Neural cell (in vitro differentiated cells): ENCODE measurements at regions not wholly inside any gene's neighbourhood (a gene's known extent, or its start where the extent isn't known, plus 50 kb on each side); places are given as distances from the start of the nearest gene placed in this dataset.

Source experiments
- EP300 ChIP-seq: fragments of 450-650 bp; conservative IDR thresholded peaks from 2 replicates; pipeline ENCODE4 v1.6.1; 2014; ENCODE audit warnings: antibody characterized with exemption, mild to moderate bottlenecking, moderate library complexity; ENCODE audit not compliant: poor library complexity, severe bottlenecking
- EZH2 ChIP-seq: fragments of 200-600, 300-800 bp; shearing (Covaris generic), sonication (generic); IDR thresholded peaks from 2 replicates; pipeline ENCODE4 v1.6.1; 2014; ENCODE audit warnings: antibody characterized with exemption, low read length, borderline replicate concordance, mild to moderate bottlenecking; ENCODE audit not compliant: insufficient read depth, poor library complexity, severe bottlenecking
- POLR2AphosphoS5 ChIP-seq: IDR thresholded peaks from 2 replicates; pipeline ENCODE4 v1.6.1; 2012
- TF ChIP-seq, protein P1 (sequence below): fragments of 450-650 bp; IDR thresholded peaks from 2 replicates; pipeline ENCODE4 v1.5.1; 2014; ENCODE audit warnings: antibody characterized with exemption, mild to moderate bottlenecking, moderate library complexity; ENCODE audit not compliant: poor library complexity, severe bottlenecking

DNA sequence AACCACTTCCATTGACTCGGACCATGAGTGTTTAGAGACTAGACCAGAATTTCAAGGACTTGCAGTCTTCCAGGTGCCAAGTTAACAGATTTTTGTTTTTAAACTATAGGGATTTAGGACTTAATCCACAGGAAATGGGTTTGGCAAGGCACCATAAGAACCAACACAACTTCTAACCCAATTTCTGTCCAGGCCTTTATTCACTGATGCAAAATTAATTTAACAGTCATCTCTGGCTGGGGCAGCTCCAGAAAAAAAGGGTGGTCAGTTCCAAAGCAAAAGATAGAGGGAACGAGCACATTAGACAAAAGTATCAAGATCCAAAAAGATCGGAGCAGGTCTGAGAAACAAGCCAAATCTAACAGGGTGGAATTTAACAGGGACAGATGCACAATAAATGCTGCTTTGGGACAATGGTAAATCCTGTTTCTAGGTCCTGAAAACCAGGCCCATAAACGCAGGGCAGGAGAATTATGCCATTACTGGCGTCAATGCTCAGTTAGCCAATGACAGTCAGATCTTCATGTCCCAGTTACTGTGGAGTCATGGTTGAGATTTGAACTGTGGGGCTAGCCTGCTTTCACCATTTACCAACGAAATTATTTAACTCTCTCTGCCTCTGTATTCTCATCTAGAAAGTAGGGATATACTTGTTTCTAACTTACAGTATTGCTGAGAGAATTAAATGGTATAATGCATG, 590.8 kb upstream of the BRINP1 start:
- TF ChIP-seq, protein P1, sequence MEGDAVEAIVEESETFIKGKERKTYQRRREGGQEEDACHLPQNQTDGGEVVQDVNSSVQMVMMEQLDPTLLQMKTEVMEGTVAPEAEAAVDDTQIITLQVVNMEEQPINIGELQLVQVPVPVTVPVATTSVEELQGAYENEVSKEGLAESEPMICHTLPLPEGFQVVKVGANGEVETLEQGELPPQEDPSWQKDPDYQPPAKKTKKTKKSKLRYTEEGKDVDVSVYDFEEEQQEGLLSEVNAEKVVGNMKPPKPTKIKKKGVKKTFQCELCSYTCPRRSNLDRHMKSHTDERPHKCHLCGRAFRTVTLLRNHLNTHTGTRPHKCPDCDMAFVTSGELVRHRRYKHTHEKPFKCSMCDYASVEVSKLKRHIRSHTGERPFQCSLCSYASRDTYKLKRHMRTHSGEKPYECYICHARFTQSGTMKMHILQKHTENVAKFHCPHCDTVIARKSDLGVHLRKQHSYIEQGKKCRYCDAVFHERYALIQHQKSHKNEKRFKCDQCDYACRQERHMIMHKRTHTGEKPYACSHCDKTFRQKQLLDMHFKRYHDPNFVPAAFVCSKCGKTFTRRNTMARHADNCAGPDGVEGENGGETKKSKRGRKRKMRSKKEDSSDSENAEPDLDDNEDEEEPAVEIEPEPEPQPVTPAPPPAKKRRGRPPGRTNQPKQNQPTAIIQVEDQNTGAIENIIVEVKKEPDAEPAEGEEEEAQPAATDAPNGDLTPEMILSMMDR, result no peak
- TF ChIP-seq EP300 (no peak), EZH2 (no peak), POLR2AphosphoS5 (no peak)
